Calu3 (cell line): ENCODE measurements at regions not wholly inside any gene's neighbourhood (a gene's known extent, or its start where the extent isn't known, plus 50 kb on each side); places are given as distances from the start of the nearest gene placed in this dataset.
"Not testable (repeated sequence)": the region's sequence is repeated elsewhere in the genome, so short reads cannot be mapped to it uniquely, and the experiment has no call there.

Experiments
- BruUV-seq: library from RNA; stranded (reverse); fragments of 400-500 nt; replicated peaks from 2 replicates; lab custom pipeline; 2021; lab: Mats Ljungman, UMichigan
- CTCF ChIA-PET: fragments of 300-600 bp; sonication (Branson Sonifier 250); formaldehyde crosslinking; loops from one replicate; lab custom pipeline; 2022; ENCODE audit warnings: antibody characterized with exemption; lab: Charles Lee
- DNase-seq: peaks from one replicate; pipeline ENCODE4 v3.0.0; 2022
- H3K27ac Mint-ChIP-seq: one replicate; pipeline ENCODE4 v1.8.0; 2022; ENCODE audit warnings: mixed read lengths; ENCODE audit not compliant: unreplicated experiment
- H3K27me3 Mint-ChIP-seq: one replicate; pipeline ENCODE4 v1.8.0; 2022; ENCODE audit warnings: mixed read lengths; ENCODE audit not compliant: unreplicated experiment
- H3K36me3 Mint-ChIP-seq: one replicate; pipeline ENCODE4 v1.8.0; 2022; ENCODE audit warnings: mild to moderate bottlenecking, moderate library complexity, mixed read lengths; ENCODE audit not compliant: insufficient read depth, unreplicated experiment
- H3K4me1 Mint-ChIP-seq: one replicate; pipeline ENCODE4 v1.8.0; 2022; ENCODE audit warnings: mild to moderate bottlenecking, low read depth, mixed read lengths; ENCODE audit not compliant: unreplicated experiment
- H3K4me3 Mint-ChIP-seq: one replicate; pipeline ENCODE4 v1.8.0; 2022; ENCODE audit warnings: mild to moderate bottlenecking, low read depth, moderate library complexity, mixed read lengths; ENCODE audit not compliant: unreplicated experiment
- H3K9me3 Mint-ChIP-seq: one replicate; pipeline ENCODE4 v1.8.0; 2022; ENCODE audit warnings: low read depth, mixed read lengths; ENCODE audit not compliant: unreplicated experiment
- intact Hi-C: fragments of 100-400 bp; cut with micrococcal nuclease; formaldehyde crosslinking; loops from one replicate; pipeline ENCODE4 v1.10.0; 2022; ENCODE audit not compliant: unreplicated experiment
- TF ChIP-seq, protein P1 (sequence below): fragments of 200-600 bp; IDR thresholded peaks from one replicate; pipeline ENCODE4 v1.8.0; 2022; ENCODE audit warnings: antibody characterized with exemption; ENCODE audit not compliant: unreplicated experiment

DNA sequence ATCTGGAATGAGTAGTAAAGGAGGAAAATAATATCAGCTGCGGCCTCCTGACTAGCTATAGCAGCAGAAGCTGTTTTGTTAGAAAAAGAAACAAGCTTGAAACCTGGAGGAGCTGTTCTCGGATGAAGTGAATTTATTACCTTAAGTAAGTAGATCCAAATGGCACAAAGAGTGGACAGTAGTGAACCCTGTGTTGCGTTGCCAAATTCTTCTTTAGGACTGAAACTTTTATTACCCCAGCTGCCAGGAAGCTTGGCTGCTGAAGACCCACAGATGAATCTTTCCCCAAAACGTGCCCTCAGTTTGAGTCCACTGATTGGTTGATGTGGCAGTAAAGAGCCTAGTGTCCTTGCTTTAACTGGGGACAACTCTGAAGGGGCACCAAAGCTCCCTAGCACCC, 366.8 kb upstream of the GBE1 start:
- H3K36me3 Mint-ChIP-seq, result no peaks in the 10 kb centered on the region
- no peak overlapping the region for H3K27ac Mint-ChIP-seq
- CTCF ChIA-PET, result no interaction called here
- no TSS peak for BruUV-seq
- no peaks in the 10 kb centered on the region for H3K27me3 Mint-ChIP-seq
- H3K4me3 Mint-ChIP-seq, result no peak overlapping the region
- H3K9me3 Mint-ChIP-seq, result no peaks in the 10 kb centered on the region
- TF ChIP-seq, protein P1, sequence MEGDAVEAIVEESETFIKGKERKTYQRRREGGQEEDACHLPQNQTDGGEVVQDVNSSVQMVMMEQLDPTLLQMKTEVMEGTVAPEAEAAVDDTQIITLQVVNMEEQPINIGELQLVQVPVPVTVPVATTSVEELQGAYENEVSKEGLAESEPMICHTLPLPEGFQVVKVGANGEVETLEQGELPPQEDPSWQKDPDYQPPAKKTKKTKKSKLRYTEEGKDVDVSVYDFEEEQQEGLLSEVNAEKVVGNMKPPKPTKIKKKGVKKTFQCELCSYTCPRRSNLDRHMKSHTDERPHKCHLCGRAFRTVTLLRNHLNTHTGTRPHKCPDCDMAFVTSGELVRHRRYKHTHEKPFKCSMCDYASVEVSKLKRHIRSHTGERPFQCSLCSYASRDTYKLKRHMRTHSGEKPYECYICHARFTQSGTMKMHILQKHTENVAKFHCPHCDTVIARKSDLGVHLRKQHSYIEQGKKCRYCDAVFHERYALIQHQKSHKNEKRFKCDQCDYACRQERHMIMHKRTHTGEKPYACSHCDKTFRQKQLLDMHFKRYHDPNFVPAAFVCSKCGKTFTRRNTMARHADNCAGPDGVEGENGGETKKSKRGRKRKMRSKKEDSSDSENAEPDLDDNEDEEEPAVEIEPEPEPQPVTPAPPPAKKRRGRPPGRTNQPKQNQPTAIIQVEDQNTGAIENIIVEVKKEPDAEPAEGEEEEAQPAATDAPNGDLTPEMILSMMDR, result no peak
- DNase-seq, result no peak
- intact Hi-C loops, result no loop called here
- H3K4me1 Mint-ChIP-seq, result peaks cover 7% of the 10 kb centered on the region

DNA sequence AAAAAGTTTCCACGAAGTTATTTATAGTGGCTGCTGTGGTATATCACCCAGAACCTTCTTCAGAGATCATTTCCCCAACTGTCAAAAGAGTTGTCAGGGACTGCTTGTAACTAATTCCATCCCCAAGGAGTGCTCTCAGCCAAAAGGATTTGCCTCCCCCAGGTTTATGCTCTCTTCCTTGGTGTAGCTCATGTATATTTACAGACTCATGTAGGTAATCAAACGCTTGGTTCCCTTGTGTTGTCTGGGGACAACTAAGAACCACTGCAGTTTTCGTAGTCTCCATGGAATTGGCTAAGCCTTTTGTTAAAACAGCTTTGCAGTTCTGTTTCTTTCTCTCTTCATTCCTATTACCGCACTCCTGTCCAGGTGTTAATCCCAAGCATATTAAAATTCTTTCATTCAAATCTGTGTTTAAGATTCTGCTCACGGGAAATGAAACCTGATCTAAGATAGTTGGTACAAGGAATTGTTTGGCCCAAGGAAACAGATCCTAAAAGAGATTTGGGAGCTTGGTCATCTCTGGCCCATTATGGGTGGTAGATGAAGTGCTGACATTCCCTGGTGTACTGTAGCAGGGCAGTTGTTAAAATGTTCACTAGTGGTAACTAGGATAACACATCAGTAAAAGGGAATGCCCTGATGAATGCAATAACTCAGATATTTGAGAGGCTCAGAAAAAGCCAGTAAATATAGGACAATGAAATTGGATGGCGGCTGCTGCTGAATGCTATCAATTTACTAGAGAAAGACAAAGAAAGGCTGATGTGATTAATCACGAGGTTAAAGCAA, 361.3 kb upstream of the GBE1 start:
- H3K4me3 Mint-ChIP-seq, result no peak overlapping the region
- TF ChIP-seq, protein P1, result no peak
- H3K27me3 Mint-ChIP-seq, result no peaks in the 10 kb centered on the region
- BruUV-seq, result no TSS peak
- no peaks in the 10 kb centered on the region for H3K9me3 Mint-ChIP-seq
- H3K27ac Mint-ChIP-seq, result no peak overlapping the region
- CTCF ChIA-PET, result interaction anchor here (0.6 kb wide), 1 partner anchor 25 kb away, joined by 13 read pairs; no protein-coding TSS in a partner anchor
- no peaks in the 10 kb centered on the region for H3K36me3 Mint-ChIP-seq
- intact Hi-C loops, result no loop called here
- H3K4me1 Mint-ChIP-seq, result no peaks in the 10 kb centered on the region
- DNase-seq, result no peak

DNA sequence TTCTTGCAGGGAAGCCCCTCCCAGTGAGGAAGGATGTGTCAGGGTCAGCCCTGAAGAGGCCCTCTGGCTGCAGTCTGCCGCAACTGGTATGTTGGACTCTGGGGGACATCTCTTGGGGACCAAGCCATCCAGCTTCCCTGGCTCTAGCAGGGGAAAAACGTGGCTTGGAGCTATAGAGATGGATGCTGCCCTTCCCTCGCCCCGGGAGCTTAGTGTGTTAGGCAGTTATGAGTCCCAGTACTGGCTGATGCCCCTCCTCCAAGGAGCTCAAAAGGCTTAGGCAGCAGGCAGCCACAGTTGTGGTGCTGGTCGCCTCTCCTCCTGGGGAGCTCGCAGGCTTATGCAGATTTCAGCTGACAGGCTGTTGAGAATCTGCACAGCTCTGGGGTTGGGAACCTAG, 353.1 kb upstream of the GBE1 start:
- intact Hi-C loops, result no loop called here
- TF ChIP-seq, protein P1, result no peak
- Mint-ChIP-seq H3K36me3 (no peaks in the 10 kb centered on the region), H3K4me1 (no peaks in the 10 kb centered on the region), H3K4me3 (no peak overlapping the region), H3K27me3 (no peaks in the 10 kb centered on the region), H3K27ac (no peak overlapping the region), H3K9me3 (peaks cover 16% of the 10 kb centered on the region)
- DNase-seq, result no peak
- no TSS peak for BruUV-seq
- CTCF ChIA-PET, result no interaction called here

DNA sequence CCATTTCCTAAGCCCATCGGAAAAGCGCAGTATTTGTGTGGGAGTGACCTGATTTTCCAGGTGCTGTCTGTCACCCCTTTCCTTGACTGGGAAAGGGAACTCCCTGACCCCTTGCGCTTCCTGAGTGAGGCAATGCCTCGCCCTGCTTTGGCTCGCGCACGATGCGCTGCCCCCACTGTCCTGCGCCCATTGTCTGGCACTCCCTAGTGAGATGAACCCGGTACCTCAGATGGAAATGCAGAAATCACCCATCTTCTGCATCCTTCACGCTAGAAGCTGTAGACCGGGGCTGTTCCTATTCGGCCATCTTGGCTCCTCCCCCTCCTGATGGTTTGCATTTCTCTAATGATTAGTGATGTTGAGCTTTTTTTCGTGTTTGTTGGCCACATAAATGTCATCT, 349.3 kb upstream of the GBE1 start:
- H3K9me3 Mint-ChIP-seq, result peaks cover 16% of the 10 kb centered on the region
- intact Hi-C loops, CTCF ChIA-PET, BruUV-seq, DNase-seq, H3K4me3 Mint-ChIP-seq, H3K36me3 Mint-ChIP-seq, H3K27me3 Mint-ChIP-seq, H3K27ac Mint-ChIP-seq, H3K4me1 Mint-ChIP-seq: not testable (repeated sequence)

DNA sequence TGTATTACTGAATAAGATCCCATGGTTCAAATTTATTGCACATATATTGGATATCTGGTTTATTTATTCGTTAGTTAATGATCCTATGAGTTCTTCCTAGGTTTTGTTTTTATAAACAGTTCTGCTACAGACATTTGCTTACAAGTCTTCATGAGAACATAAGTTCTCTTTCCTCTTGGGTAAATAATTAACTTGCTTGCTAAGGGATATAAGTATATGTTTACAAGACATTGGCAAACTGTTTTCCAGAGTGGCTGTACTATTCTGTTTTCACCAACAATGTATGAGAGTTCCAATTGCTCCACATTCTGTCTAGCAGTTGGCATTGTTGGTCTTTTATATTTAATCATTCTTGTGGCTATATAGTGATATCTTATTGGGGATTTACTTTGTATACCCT, 341.8 kb upstream of the GBE1 start:
- H3K9me3 Mint-ChIP-seq, result no peaks in the 10 kb centered on the region
- TF ChIP-seq, protein P1, result no peak
- DNase-seq, result no peak
- no peaks in the 10 kb centered on the region for H3K36me3 Mint-ChIP-seq
- no peaks in the 10 kb centered on the region for H3K27me3 Mint-ChIP-seq
- peaks cover 9% of the 10 kb centered on the region for H3K4me1 Mint-ChIP-seq
- CTCF ChIA-PET, result no interaction called here
- peak overlapping the region; percentile 69 for H3K4me3 Mint-ChIP-seq
- BruUV-seq, result no TSS peak
- peak overlapping the region; percentile 81 for H3K27ac Mint-ChIP-seq
- intact Hi-C loops, result no loop called here
